HepG2 (cell line): ENCODE measurements at regions not wholly inside any gene's neighbourhood (a gene's known extent, or its start where the extent isn't known, plus 50 kb on each side); places are given as distances from the start of the nearest gene placed in this dataset.

ENCODE experiments used
- ATAC-seq: fragments of 200-7000 bp; cut with Tn5 transposase; 3 replicates; pipeline ENCODE4 v1.9.1; 2020; ENCODE audit warnings: mild to moderate bottlenecking, moderate library complexity
- BruUV-seq: library from RNA; stranded (reverse); fragments of 400-500 nt; replicated peaks from 2 replicates; lab custom pipeline; 2021; lab: Mats Ljungman, UMichigan
- CTCF ChIA-PET: fragments of 300-600 bp; formaldehyde crosslinking; extraction: SDS; loops from one replicate; lab custom pipeline; 2021; ENCODE audit warnings: low total read pairs, inconsistent platforms, low intra/inter-chr PET ratio; lab: Yijun Ruan, JAX
- POLR2A ChIA-PET: fragments of 350-600 bp; sonication (Branson Sonifier 250); formaldehyde crosslinking; loops from one replicate; lab custom pipeline; 2020; ENCODE audit warnings: antibody characterized with exemption, inconsistent platforms; lab: Yijun Ruan, JAX
- DNase-seq: peaks from one replicate; pipeline ENCODE4 v3.0.0-alpha.2; 2015; ENCODE audit warnings: low spot score
- FAIRE-seq: peaks from 3 replicates; lab custom pipeline; 2011; peaks lifted over from hg19 to GRCh38; lab: Jason Lieb, UNC
- H2AFZ ChIP-seq: one replicate; pipeline ENCODE4 v1.6.1; 2011; ENCODE audit warnings: low read length, inconsistent platforms
- H3K27ac ChIP-seq: fragments of 300-600 bp; 3 replicates; pipeline ENCODE4 v1.8.0; 2011; ENCODE audit warnings: mixed run types, mild to moderate bottlenecking, mixed read lengths, low read length, inconsistent platforms; ENCODE audit not compliant: insufficient read depth; ENCODE audit errors: extremely low read length
- H3K27me3 ChIP-seq, 2 experiments: fragments of 200-600 bp in 1 of 2; 2 replicates in 1 of 2; 3 replicates in 1 of 2; pipeline versions ENCODE4 v1.6.0 to v1.8.0; 2011; ENCODE audit warnings: low read length in 2 of 2, mild to moderate bottlenecking in 2 of 2, moderate library complexity in 2 of 2, inconsistent platforms in 1 of 2; ENCODE audit not compliant: insufficient read depth in 2 of 2, control insufficient read depth in 1 of 2
- H3K36me3 ChIP-seq, 2 experiments: fragments of 200-600 bp in 1 of 2; replicated peaks in 1 of 2; 2 replicates in 1 of 2; 3 replicates in 1 of 2; pipeline versions ENCODE4 v1.5.1 to v1.8.0; 2011; ENCODE audit warnings: low read length in 2 of 2, inconsistent platforms in 1 of 2; ENCODE audit not compliant: insufficient read depth in 2 of 2, control insufficient read depth in 1 of 2
- H3K4me1 ChIP-seq: 2 replicates; pipeline ENCODE4 v1.5.1; 2012; ENCODE audit warnings: low read length, inconsistent platforms; ENCODE audit not compliant: insufficient read depth
- H3K4me2 ChIP-seq: 2 replicates; pipeline ENCODE4 v1.6.0; 2011; ENCODE audit warnings: low read depth, low read length, inconsistent platforms
- H3K4me3 ChIP-seq, 3 experiments: fragments of 200-600 bp in 1 of 3; sonication (generic), shearing (Covaris generic) in 1 of 3; replicated peaks in 1 of 3; 2 replicates each; pipeline ENCODE4 v1.5.1; 2011 to 2016; ENCODE audit warnings: low read length in 3 of 3, inconsistent platforms in 2 of 3, low read depth in 2 of 3, mild to moderate bottlenecking in 2 of 3, control low read depth in 1 of 3, mixed read lengths in 1 of 3; ENCODE audit not compliant: insufficient read depth in 1 of 3
- H3K79me2 ChIP-seq: one replicate; pipeline ENCODE4 v1.6.1; 2011; ENCODE audit warnings: low read length, inconsistent platforms; ENCODE audit not compliant: insufficient read depth
- H3K9ac ChIP-seq: 2 replicates; pipeline ENCODE4 v1.6.0; 2011; ENCODE audit warnings: mild to moderate bottlenecking, low read depth, low read length, inconsistent platforms; ENCODE audit not compliant: insufficient read depth
- H3K9me3 ChIP-seq: 2 replicates; pipeline ENCODE4 v1.5.1; 2012; ENCODE audit warnings: mild to moderate bottlenecking, low read length
- H4K20me1 ChIP-seq: 2 replicates; pipeline ENCODE4 v1.6.0; 2011; ENCODE audit warnings: inconsistent platforms, mild to moderate bottlenecking, low read length, moderate library complexity; ENCODE audit not compliant: insufficient read depth
- ETS1 ChIP-seq: sonication (generic); formaldehyde crosslinking; IDR thresholded peaks from 2 replicates; pipeline ENCODE4 v1.4.0; 2020; ENCODE audit warnings: missing genetic modification reagents
- KIAA2018 ChIP-seq: sonication (generic); formaldehyde crosslinking; IDR thresholded peaks from 2 replicates; pipeline ENCODE4 v1.5.0; 2020; ENCODE audit warnings: mild to moderate bottlenecking, missing genetic modification reagents, borderline replicate concordance
- PCBP1 ChIP-seq: fragments of 200-400 bp; formaldehyde crosslinking; IDR thresholded peaks from 2 replicates; pipeline ENCODE4 v1.6.1; 2017; ENCODE audit warnings: mild to moderate bottlenecking, low read depth, low read length, borderline replicate concordance
- SMARCC2 ChIP-seq: fragments of 450-650 bp; IDR thresholded peaks from 2 replicates; pipeline ENCODE4 v1.6.1; 2017; ENCODE audit warnings: antibody characterized with exemption, mild to moderate bottlenecking
- ZNF337 ChIP-seq: sonication (generic); formaldehyde crosslinking; IDR thresholded peaks from 2 replicates; pipeline ENCODE4 v1.5.1; 2020; ENCODE audit warnings: missing genetic modification reagents, low read depth, mild to moderate bottlenecking, borderline replicate concordance
- ZNF784 ChIP-seq: sonication (generic); formaldehyde crosslinking; IDR thresholded peaks from 2 replicates; pipeline ENCODE4 v1.5.1; 2020; ENCODE audit warnings: missing genetic modification reagents, mild to moderate bottlenecking, borderline replicate concordance
- ZSCAN20 ChIP-seq: sonication (generic); formaldehyde crosslinking; IDR thresholded peaks from 2 replicates; pipeline ENCODE4 v1.4.0; 2020; ENCODE audit warnings: missing genetic modification reagents, mild to moderate bottlenecking, borderline replicate concordance
- WGBS: methylation state at CpG from one replicate; pipeline ENCODE4 v1.1.6; 2017; ENCODE audit warnings: low lambda C conversion rate; 5-methylcytosine and 5-hydroxymethylcytosine counted together
- in situ Hi-C: cut with HindIII; loops from 2 replicates; pipeline ENCODE4 v1.10.0; 2017; ENCODE audit warnings: low pct_unique_long_range_greater_than_20kb; ENCODE audit not compliant: extremely low pct_ligation_motif_present
- intact Hi-C: fragments of 100-400 bp; cut with micrococcal nuclease; formaldehyde crosslinking; loops from one replicate; pipeline ENCODE4 v1.10.0; 2022; ENCODE audit not compliant: unreplicated experiment

- H3K4me2 ChIP-seq, result no peak overlapping the region
- no peaks in the 10 kb centered on the region for H3K9me3 ChIP-seq
- no peak overlapping the region for H2AFZ ChIP-seq
- 0% methylated on average over 4 of the region's 4 CpGs for WGBS
- no peaks in the 10 kb centered on the region for H3K4me1 ChIP-seq
- in situ Hi-C loops (no loop called here), intact Hi-C loops (no loop called here)
- no peak overlapping the region for H3K27ac ChIP-seq
- 0 out of 5 replicates have a peak, but pooled peaks cover 0 to 5% of the 10 kb centered on the region in 2 experiments for H3K27me3 ChIP-seq
- DNase-seq (no peak), ATAC-seq (no peak), FAIRE-seq (no peak)
- TF ChIP-seq ETS1 (CRISPR knock-in tag) (no peak), ZSCAN20 (CRISPR knock-in tag) (no peak)
- ChIA-PET POLR2A (no interaction called here), CTCF (no interaction called here)
- no peak overlapping the region for H3K9ac ChIP-seq
- no peaks in the 10 kb centered on the region for H3K79me2 ChIP-seq
- no peak overlapping the region for H3K4me3 ChIP-seq
- no peaks in the 10 kb centered on the region for H3K36me3 ChIP-seq
- BruUV-seq, result no TSS peak
- no peaks in the 10 kb centered on the region for H4K20me1 ChIP-seq
Measured at GRCh38 chr6:5930143-5930770, 76.5 kb downstream of the NRN1 start.

GRCh38 chr6:5923840-5924239, 82.9 kb downstream of the NRN1 start:
- Histone ChIP-seq H4K20me1 (no peaks in the 10 kb centered on the region), H3K9me3 (no peaks in the 10 kb centered on the region), H2AFZ (no peak overlapping the region), H3K27ac (no peak overlapping the region), H3K79me2 (no peaks in the 10 kb centered on the region), H3K36me3 (no peaks in the 10 kb centered on the region), H3K4me1 (no peaks in the 10 kb centered on the region), H3K4me2 (no peak overlapping the region), H3K27me3 (no peaks in the 10 kb centered on the region), H3K4me3 (no peak overlapping the region), H3K9ac (no peak overlapping the region)
- WGBS, result 44% methylated on average over 4 of the region's 4 CpGs
- POLR2A ChIA-PET, result no interaction called here
- in situ Hi-C loops, result no loop called here
- DNase-seq (no peak), FAIRE-seq (no peak), ATAC-seq (no peak)
- CTCF ChIA-PET, result no interaction called here
- BruUV-seq, result no TSS peak
- intact Hi-C loops, result no loop called here
- no peak for TF ChIP-seq PCBP1
- no peak for TF ChIP-seq KIAA2018
- no peak for TF ChIP-seq SMARCC2
- TF ChIP-seq ZNF337, result no peak
- no peak for TF ChIP-seq ZNF784
